C4-2B (cell line): ENCODE measurements at regions not wholly inside any gene's neighbourhood (a gene's known extent, or its start where the extent isn't known, plus 50 kb on each side); places are given as distances from the start of the nearest gene placed in this dataset.

Experiments used
- H3K27ac ChIP-seq: fragments of 450-650 bp; 2 replicates; pipeline ENCODE4 v1.5.1; 2017
- CTCF ChIP-seq: fragments of 450-650 bp; conservative IDR thresholded peaks from 2 replicates; pipeline ENCODE4 v1.5.1; 2017; ENCODE audit warnings: mild to moderate bottlenecking
- ZFX ChIP-seq: fragments of 450-650 bp; IDR thresholded peaks from 2 replicates; pipeline ENCODE4 v1.6.1; 2017

- TF ChIP-seq ZFX (no peak), CTCF (no peak)
- H3K27ac ChIP-seq: no peak overlapping the region
These were observed 568.4 kb upstream of the ZNF385D start for GRCh38 chr3:22319446-22319845.

- no peak overlapping the region for H3K27ac ChIP-seq
- TF ChIP-seq CTCF: no peak
- no peak for TF ChIP-seq ZFX
These were observed 571.9 kb upstream of the ZNF385D start for GRCh38 chr3:22322861-22323260.

- TF ChIP-seq ZFX (no peak), CTCF (no peak; the same call in 1 of the 2 replicates)
- no peak overlapping the region for H3K27ac ChIP-seq
These were observed 575.3 kb upstream of the ZNF385D start for GRCh38 chr3:22326305-22326704.

DNA sequence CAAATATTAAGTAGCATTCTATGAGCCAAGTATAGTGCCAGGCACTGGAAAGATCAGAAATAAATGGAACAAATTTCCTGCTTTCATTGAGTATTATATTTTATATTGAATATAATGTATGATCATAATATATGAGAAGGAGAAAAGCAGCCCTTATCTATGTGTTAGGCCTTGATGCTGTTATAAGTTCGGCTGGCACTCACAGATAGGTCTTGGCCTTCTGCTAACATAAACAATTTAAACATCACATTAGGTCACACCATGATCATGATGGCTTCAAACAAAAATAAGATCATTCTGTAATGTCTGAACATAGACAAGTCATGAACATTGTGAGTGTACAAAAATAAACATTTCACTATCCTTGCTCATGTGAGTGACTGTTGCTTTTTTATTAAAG lies 584.0 kb upstream of the ZNF385D start:
- TF ChIP-seq ZFX (no peak), CTCF (no peak)

DNA sequence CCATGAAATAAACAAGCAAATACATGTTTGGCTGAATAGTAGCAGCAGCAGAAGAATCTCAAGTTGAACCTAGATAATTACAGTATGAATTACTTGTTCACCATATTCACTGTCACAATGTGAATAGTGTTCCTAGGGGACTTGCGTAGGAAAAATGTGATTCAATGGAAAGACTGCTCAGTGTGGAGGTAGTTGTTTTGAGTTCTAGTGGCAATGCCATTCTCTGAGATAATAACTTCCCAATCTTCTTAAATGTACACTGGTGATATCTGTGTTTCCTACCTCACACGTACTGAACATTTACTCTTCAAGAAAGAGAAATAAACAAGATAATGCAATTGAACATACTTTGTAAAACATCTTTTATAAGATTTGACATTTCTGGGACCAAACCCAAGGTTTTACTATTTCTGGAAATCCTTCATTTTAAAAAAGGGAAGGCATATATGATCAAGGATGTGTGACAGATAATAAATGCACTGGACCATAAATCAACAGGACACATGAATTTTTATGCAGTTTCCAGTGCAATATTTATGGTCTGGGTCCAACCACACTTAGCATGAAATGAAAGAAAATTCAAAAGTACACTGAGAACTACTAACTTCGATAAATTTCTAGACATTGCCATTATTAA lies 598.3 kb upstream of the ZNF385D start:
- TF ChIP-seq CTCF: no peak
- no peak for TF ChIP-seq ZFX
- no peak overlapping the region for H3K27ac ChIP-seq

More for the DNA sequence above, 584.0 kb upstream of the ZNF385D start:
- H3K27ac ChIP-seq: no peak overlapping the region

- H3K27ac ChIP-seq: no peak overlapping the region
- no peak for TF ChIP-seq CTCF
- no peak for TF ChIP-seq ZFX
These were observed 600.8 kb upstream of the ZNF385D start for GRCh38 chr3:22351806-22352205.

GRCh38 chr3:22353126-22353525 lies 602.1 kb upstream of the ZNF385D start:
- no peak for TF ChIP-seq ZFX
- no peak for TF ChIP-seq CTCF
- no peak overlapping the region for H3K27ac ChIP-seq
